ENCODE measurements at regions not wholly inside any gene's neighbourhood (a gene's known extent, or its start where the extent isn't known, plus 50 kb on each side); places are given as distances from the start of the nearest gene placed in this dataset.

GRCh38 chrY:7465185-7465621 lies 553.7 kb upstream of the AMELY start:
- H3K4me3 ChIP-seq (ENCODE audit: low read depth, low read length) = no peak overlapping the region
- no peak for DNase-seq (ENCODE audit: low read depth)
- no peak for TF ChIP-seq CTCF (conservative IDR thresholded peaks at IDR 0.05; ENCODE audit: low read depth, low read length)

- no peak for TF ChIP-seq CTCF (conservative IDR thresholded peaks at IDR 0.05; ENCODE audit: low read depth, low read length)
- DNase-seq (ENCODE audit: low read depth) = no peak
- H3K4me3 ChIP-seq (ENCODE audit: low read depth, low read length) = no peak overlapping the region
Observed at GRCh38 chrY:7464742-7465141, 553.2 kb upstream of the AMELY start.

- TF ChIP-seq CTCF (conservative IDR thresholded peaks at IDR 0.05; ENCODE audit: low read depth, low read length) = no peak
- no peak for DNase-seq (ENCODE audit: low read depth)
- no peak overlapping the region for H3K4me3 ChIP-seq (ENCODE audit: low read depth, low read length)
Observed at GRCh38 chrY:7463711-7464110, 552.2 kb upstream of the AMELY start.

GRCh38 chrY:7463196-7463595 lies 551.6 kb upstream of the AMELY start:
- TF ChIP-seq CTCF (conservative IDR thresholded peaks at IDR 0.05; ENCODE audit: low read depth, low read length) = no peak
- no peak for DNase-seq (ENCODE audit: low read depth)
- no peak overlapping the region for H3K4me3 ChIP-seq (ENCODE audit: low read depth, low read length)

- no peak overlapping the region for H3K4me3 ChIP-seq (ENCODE audit: low read depth, low read length)
- no peak for DNase-seq (ENCODE audit: low read depth)
- no peak for TF ChIP-seq CTCF (conservative IDR thresholded peaks at IDR 0.05; ENCODE audit: low read depth, low read length)
Observed at GRCh38 chrY:7462657-7463056, 551.1 kb upstream of the AMELY start.

- TF ChIP-seq CTCF (conservative IDR thresholded peaks at IDR 0.05; ENCODE audit: low read depth, low read length) = no peak
- no peak overlapping the region for H3K4me3 ChIP-seq (ENCODE audit: low read depth, low read length)
- no peak for DNase-seq (ENCODE audit: low read depth)
Observed at GRCh38 chrY:7461873-7462525, 550.4 kb upstream of the AMELY start.

- no peak for DNase-seq (ENCODE audit: low read depth)
- H3K4me3 ChIP-seq (ENCODE audit: low read depth, low read length) = no peak overlapping the region
- TF ChIP-seq CTCF (conservative IDR thresholded peaks at IDR 0.05; ENCODE audit: low read depth, low read length) = no peak
Observed at GRCh38 chrY:7459802-7460201, 548.2 kb upstream of the AMELY start.
